Adrenal gland (tissue), 9 donors: ENCODE measurements at regions not wholly inside any gene's neighbourhood (a gene's known extent, or its start where the extent isn't known, plus 50 kb on each side); places are given as distances from the start of the nearest gene placed in this dataset.

Experiments
- DNase-seq, 7 donors: peaks; one replicate each; pipeline ENCODE4 v3.0.0-alpha.2; 2019 to 2020
- H3K27ac ChIP-seq, 5 donors: fragments of 200-600 bp; sonication (generic) in 4 of 5; 1 replicate in 3 of 5; 2 replicates in 2 of 5; pipeline versions ENCODE4 v1.5.1 to v1.8.0; 2016 to 2020; ENCODE audit warnings: mild to moderate bottlenecking in 1 of 5
- H3K27me3 ChIP-seq: fragments of 200-600 bp; 2 replicates; pipeline ENCODE4 v1.8.0; 2021
- H3K36me3 ChIP-seq, 2 donors: fragments of 200-600 bp; replicated peaks in 1 of 2; 1 replicate in 1 of 2; 2 replicates in 1 of 2; pipeline versions ENCODE4 v1.5.1 to v1.8.0; 2018 to 2022
- H3K4me1 ChIP-seq, 2 donors: fragments of 200-600 bp; replicated peaks in 1 of 2; 1 replicate in 1 of 2; 2 replicates in 1 of 2; pipeline versions ENCODE4 v1.5.1 to v1.8.0; 2018 to 2021
- H3K4me3 ChIP-seq, 4 donors: fragments of 200-600 bp; sonication (generic) in 3 of 4; one replicate each; pipeline ENCODE4 v1.5.1; 2016 to 2018
- H3K9me3 ChIP-seq, 3 donors: fragments of 200-600 bp; sonication (generic) in 1 of 3; replicated peaks in 1 of 3; 1 replicate in 2 of 3; 2 replicates in 1 of 3; pipeline versions ENCODE4 v1.5.1 to v1.8.0; 2016 to 2021
- POLR2A ChIP-seq, 2 donors: fragments of 450-650 bp; IDR thresholded peaks; one replicate each; pipeline ENCODE4 v1.6.1; 2017; ENCODE audit warnings: antibody characterized with exemption in 2 of 2, mild to moderate bottlenecking in 2 of 2, moderate library complexity in 1 of 2
- WGBS, 4 donors: extraction: QIAGEN DNeasy Blood & Tissue Kit in 2 of 4; methylation state at CpG; one replicate each; pipeline versions ENCODE4 v1.1.5 to v1.1.7; 2013 to 2017; 5-methylcytosine and 5-hydroxymethylcytosine counted together
- intact Hi-C, 2 donors: fragments of 100-400 bp; cut with DNase I; formaldehyde crosslinking; loops; one replicate each; pipeline versions ENCODE4 v1.14.1 to v1.15.0; 2022 to 2023
- TF ChIP-seq, protein P1 (sequence below), 6 experiments: fragments of 450-650 bp in 4 of 6; fragments of 200-600 bp in 2 of 6; sonication (generic) in 1 of 6; IDR thresholded peaks; 1 replicate in 5 of 6; 2 replicates in 1 of 6; pipeline versions ENCODE4 v1.5.1 to v1.8.0; 2016 to 2021; ENCODE audit warnings: antibody characterized with exemption in 6 of 6, mild to moderate bottlenecking in 2 of 6, moderate library complexity in 1 of 6
- donor health status: healthy with polysubstance abuse.
- donor health status: Bipolar disorder and iron deficiency.
- donor health status: DM: yes; HTN: yes; CAD: no.
- donor health status: DM: no; HTN: no; CAD: no.
- donor health status: DM: no; HTN: no; CAD: no.

DNA sequence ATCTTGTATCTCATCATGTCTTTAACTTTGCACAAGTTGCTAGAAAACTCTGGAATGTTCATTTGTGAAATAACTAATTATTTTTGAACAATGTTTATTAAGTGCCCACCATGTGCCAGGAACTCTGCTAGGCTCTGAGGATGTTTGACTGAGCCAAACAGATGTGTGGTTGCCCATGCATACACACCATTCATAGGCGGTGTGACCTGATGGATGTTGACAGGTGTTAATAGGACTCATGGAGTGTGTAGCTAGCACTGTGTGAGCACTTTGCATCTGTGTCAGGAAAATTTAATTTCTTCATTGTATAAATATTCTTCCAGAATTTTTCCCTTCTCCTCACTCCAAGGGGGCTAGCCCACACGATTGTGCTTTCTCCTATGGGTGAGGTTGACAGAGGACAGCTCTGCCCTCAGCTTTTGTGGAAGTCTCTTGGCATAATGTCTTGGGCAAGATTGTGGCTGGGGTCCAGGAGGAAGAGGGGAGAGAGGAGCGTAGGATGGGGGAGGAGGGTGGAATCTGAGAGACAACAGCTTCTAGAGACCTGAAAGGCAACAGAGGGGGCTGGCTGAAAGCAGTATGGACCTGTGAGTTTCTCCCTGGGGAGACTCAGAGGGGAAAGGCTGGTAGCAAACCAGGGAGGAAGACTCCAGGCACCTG is 214.6 kb upstream of the CXCR4 start:
- TF ChIP-seq POLR2A (IDR thresholded peaks at IDR 0.05): no peak
- TF ChIP-seq, protein P1, sequence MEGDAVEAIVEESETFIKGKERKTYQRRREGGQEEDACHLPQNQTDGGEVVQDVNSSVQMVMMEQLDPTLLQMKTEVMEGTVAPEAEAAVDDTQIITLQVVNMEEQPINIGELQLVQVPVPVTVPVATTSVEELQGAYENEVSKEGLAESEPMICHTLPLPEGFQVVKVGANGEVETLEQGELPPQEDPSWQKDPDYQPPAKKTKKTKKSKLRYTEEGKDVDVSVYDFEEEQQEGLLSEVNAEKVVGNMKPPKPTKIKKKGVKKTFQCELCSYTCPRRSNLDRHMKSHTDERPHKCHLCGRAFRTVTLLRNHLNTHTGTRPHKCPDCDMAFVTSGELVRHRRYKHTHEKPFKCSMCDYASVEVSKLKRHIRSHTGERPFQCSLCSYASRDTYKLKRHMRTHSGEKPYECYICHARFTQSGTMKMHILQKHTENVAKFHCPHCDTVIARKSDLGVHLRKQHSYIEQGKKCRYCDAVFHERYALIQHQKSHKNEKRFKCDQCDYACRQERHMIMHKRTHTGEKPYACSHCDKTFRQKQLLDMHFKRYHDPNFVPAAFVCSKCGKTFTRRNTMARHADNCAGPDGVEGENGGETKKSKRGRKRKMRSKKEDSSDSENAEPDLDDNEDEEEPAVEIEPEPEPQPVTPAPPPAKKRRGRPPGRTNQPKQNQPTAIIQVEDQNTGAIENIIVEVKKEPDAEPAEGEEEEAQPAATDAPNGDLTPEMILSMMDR (IDR thresholded peaks at IDR 0.05): no peak
- H3K4me3 ChIP-seq: no peak overlapping the region
- no peak overlapping the region for H3K27ac ChIP-seq
- no peaks in the 10 kb centered on the region for H3K9me3 ChIP-seq
- no peaks in the 10 kb centered on the region for H3K27me3 ChIP-seq
- DNase-seq: no peak
- whole genome bisulfite sequencing, 4 donors: 78 to 88% (median 84%) methylated on average over 3 of the region's 3 CpGs
- intact Hi-C loops: no loop called here
- H3K4me1 ChIP-seq: peaks cover 4 to 7% of the 10 kb centered on the region in 2 donors
- H3K36me3 ChIP-seq: no peaks in the 10 kb centered on the region

DNA sequence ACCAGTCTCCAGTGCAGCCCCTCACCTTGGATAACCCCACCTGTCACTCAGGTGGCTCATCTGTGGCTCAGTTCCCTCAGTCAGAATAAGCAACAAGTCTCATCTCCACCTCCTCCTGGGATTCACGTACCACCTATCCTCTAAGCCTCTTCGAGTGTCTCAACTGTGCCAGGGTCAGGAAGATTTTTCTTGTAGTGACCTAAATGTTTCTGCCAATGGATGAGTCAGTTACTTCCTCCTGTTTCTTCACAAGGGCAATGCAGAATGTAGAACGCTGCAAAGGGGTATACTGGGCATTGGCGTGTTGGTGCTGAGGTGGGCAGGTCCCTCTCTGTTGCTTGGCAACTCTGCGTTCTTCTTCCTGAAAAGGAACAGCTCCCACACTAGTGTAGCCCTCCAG is 213.3 kb upstream of the CXCR4 start:
- Histone ChIP-seq H3K9me3 (no peaks in the 10 kb centered on the region), H3K4me1 (peaks cover 7 to 9% of the 10 kb centered on the region in 2 donors), H3K4me3 (no peak overlapping the region), H3K27me3 (no peaks in the 10 kb centered on the region), H3K36me3 (no peaks in the 10 kb centered on the region), H3K27ac (no peak overlapping the region)
- intact Hi-C loops: no loop called here
- 42 to 46% (median 42%) methylated on average over 5 of the region's 5 CpGs for WGBS, 4 donors
- peak in 5 of 7 donors; percentile 30 to 51 (median 43) for DNase-seq
- no peak for TF ChIP-seq POLR2A (IDR thresholded peaks at IDR 0.05)
- TF ChIP-seq, protein P1 (IDR thresholded peaks at IDR 0.05): no peak

DNA sequence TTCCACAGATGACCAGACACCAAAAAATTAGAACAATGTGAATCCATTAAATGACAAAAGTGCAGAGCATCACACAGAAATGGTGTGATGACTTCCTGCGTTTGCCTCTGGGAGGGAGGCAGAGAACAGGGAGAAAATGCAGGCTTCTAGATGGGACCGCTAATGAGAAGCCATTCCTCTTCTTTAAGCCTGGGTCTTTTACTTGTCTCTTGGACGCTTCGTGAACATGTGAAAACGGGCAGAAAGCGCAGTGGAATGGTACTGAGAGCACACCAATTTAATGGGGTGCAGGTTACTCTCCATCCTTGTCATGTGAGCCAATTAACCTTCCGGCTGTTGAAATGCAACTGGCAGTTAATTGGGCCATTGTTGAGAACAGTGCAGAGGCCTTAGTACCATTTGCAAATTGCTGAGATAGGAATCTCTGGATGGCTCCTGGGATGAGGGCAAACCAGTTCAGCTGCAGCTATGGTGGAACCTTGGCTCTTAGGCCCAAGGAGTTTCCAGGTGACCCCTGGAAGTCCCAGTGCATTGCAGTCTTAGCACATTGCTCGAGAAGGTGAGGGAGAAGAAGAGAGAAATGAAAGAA is 210.4 kb upstream of the CXCR4 start:
- 65 to 93% (median 76%) methylated on average over 8 of the region's 8 CpGs for WGBS, 4 donors

DNA sequence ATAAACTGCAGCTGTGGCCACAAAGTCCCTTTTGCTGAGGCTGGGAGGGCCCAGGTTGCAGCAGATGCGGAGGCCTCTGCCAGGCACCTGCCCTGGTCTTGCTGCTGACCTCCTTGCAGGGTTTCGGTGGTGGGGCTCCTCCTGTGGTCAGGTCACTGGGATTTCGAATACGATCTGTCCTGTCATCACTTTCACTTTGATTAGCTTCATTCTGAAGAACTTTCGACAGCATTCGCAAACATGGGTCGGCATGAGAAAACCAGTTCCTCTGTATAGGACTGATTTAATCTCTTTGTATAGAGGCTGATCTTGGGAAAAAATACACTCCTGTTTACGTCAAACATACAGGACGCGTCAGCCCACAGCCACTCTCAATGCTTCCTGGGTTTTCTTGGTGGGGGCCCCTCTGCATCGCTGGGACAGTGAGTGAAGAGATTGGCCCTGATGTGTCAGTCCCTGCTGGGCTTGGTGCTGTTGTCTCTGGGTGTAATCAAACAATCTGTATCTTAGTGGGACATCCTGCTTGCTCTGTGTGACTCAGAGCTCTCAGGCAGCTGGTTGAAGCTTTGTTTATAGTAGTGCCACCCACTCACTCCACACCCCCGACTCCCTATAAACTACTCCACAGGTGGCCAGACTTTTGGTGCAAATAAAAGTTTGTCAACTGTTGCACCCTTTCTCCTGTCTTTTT is 209.4 kb upstream of the CXCR4 start:
- 52 to 67% (median 54%) methylated on average over 12 of the region's 12 CpGs for WGBS, 4 donors
- DNase-seq: peak in 6 of 7 donors; percentile 26 to 58 (median 48)
- H3K4me3 ChIP-seq: no peak overlapping the region

More for the DNA sequence above, 210.4 kb upstream of the CXCR4 start:
- Histone ChIP-seq H3K4me3 (no peak overlapping the region), H3K36me3 (no peaks in the 10 kb centered on the region), H3K9me3 (no peaks in the 10 kb centered on the region), H3K4me1 (peaks cover 7 to 9% of the 10 kb centered on the region in 2 donors), H3K27me3 (no peaks in the 10 kb centered on the region), H3K27ac (no peak overlapping the region)
- intact Hi-C loops: no loop called here
- no peak for DNase-seq
- TF ChIP-seq, protein P1 (IDR thresholded peaks at IDR 0.05): no peak
- no peak for TF ChIP-seq POLR2A (IDR thresholded peaks at IDR 0.05)

More for the DNA sequence above, 209.4 kb upstream of the CXCR4 start:
- Histone ChIP-seq H3K27me3 (no peaks in the 10 kb centered on the region), H3K27ac (peak overlapping the region in 1 of 5 donors; percentile 21), H3K9me3 (no peaks in the 10 kb centered on the region), H3K4me1 (peaks cover 7 to 9% of the 10 kb centered on the region in 2 donors), H3K36me3 (no peaks in the 10 kb centered on the region)
- intact Hi-C loops: no loop called here
- no peak for TF ChIP-seq POLR2A (IDR thresholded peaks at IDR 0.05)
- TF ChIP-seq, protein P1 (IDR thresholded peaks at IDR 0.05): no peak
